Endothelial cell of umbilical vein (primary cell): ENCODE measurements at regions not wholly inside any gene's neighbourhood (a gene's known extent, or its start where the extent isn't known, plus 50 kb on each side); places are given as distances from the start of the nearest gene placed in this dataset.

Source experiments
- BruUV-seq: library from RNA; stranded (reverse); fragments of 400-500 nt; replicated peaks from 2 replicates; lab custom pipeline; 2021; lab: Mats Ljungman, UMichigan
- CTCF ChIA-PET: fragments of 300-600, 350-600 bp; sonication (Branson Sonifier 250); formaldehyde crosslinking; loops from one replicate; lab custom pipeline; 2021; ENCODE audit warnings: antibody characterized with exemption, inconsistent platforms; lab: Charles Lee
- POLR2A ChIA-PET: fragments of 300-600, 350-600 bp; sonication (Branson Sonifier 250); formaldehyde crosslinking; loops from one replicate; lab custom pipeline; 2021; ENCODE audit warnings: antibody characterized with exemption, inconsistent platforms; lab: Charles Lee
- DNase-seq: peaks from one replicate; pipeline ENCODE4 v3.0.0-alpha.2; 2011; ENCODE audit warnings: low read depth, low spot score
- FAIRE-seq: peaks from 2 replicates; lab custom pipeline; 2011; peaks lifted over from hg19 to GRCh38; lab: Jason Lieb, UNC
- H2AFZ ChIP-seq: 2 replicates; pipeline ENCODE4 v1.6.0; 2012; ENCODE audit warnings: low read depth, low read length, control low read depth, inconsistent platforms
- H3K27ac ChIP-seq: 2 replicates; pipeline ENCODE4 v1.5.1; 2011; ENCODE audit warnings: low read depth, mild to moderate bottlenecking, control low read depth, low read length, moderate library complexity; ENCODE audit not compliant: insufficient read depth
- H3K27me3 ChIP-seq, 2 experiments: 2 replicates each; pipeline versions ENCODE4 v1.6.0 to v1.6.1; 2011; ENCODE audit warnings: low read length in 2 of 2, mixed read lengths in 1 of 2; ENCODE audit not compliant: control insufficient read depth in 2 of 2, insufficient read depth in 2 of 2
- H3K36me3 ChIP-seq, 2 experiments: 2 replicates in 1 of 2; 3 replicates in 1 of 2; pipeline ENCODE4 v1.5.1; 2011; ENCODE audit warnings: low read length in 2 of 2, mild to moderate bottlenecking in 1 of 2, moderate library complexity in 1 of 2; ENCODE audit not compliant: control insufficient read depth in 2 of 2, insufficient read depth in 2 of 2; ENCODE audit errors: extremely low read depth in 1 of 2
- H3K4me1 ChIP-seq: 3 replicates; pipeline ENCODE4 v1.5.1; 2011; ENCODE audit warnings: mild to moderate bottlenecking, low read length; ENCODE audit not compliant: control insufficient read depth, insufficient read depth; ENCODE audit errors: extremely low read depth
- H3K4me2 ChIP-seq: 2 replicates; pipeline ENCODE4 v1.6.1; 2011; ENCODE audit warnings: low read length, control low read depth, mixed read lengths; ENCODE audit not compliant: insufficient read depth
- H3K4me3 ChIP-seq, 3 experiments: fragments of 200-600 bp in 1 of 3; sonication (generic), shearing (Covaris generic) in 1 of 3; replicated peaks in 1 of 3; 2 replicates each; pipeline ENCODE4 v1.5.1; 2011 to 2016; ENCODE audit warnings: control low read depth in 3 of 3, low read length in 3 of 3, mild to moderate bottlenecking in 2 of 3, inconsistent platforms in 1 of 3, low read depth in 1 of 3, moderate library complexity in 1 of 3; ENCODE audit not compliant: insufficient read depth in 1 of 3
- H3K79me2 ChIP-seq: 2 replicates; pipeline ENCODE4 v1.6.0; 2012; ENCODE audit warnings: low read length, inconsistent platforms; ENCODE audit not compliant: control insufficient read depth, insufficient read depth
- H3K9ac ChIP-seq: replicated peaks from 2 replicates; pipeline ENCODE3; 2011; ENCODE audit warnings: low read length, control low read depth; ENCODE audit not compliant: insufficient read depth; ENCODE audit errors: extremely low read depth
- H3K9me1 ChIP-seq: replicated peaks from 3 replicates; pipeline ENCODE4 v1.6.0; 2011; ENCODE audit warnings: mild to moderate bottlenecking, low read length; ENCODE audit not compliant: control insufficient read depth, insufficient read depth; ENCODE audit errors: extremely low read depth
- H3K9me3 ChIP-seq: replicated peaks from 2 replicates; pipeline ENCODE4 v1.5.1; 2012; ENCODE audit warnings: low read length, inconsistent platforms; ENCODE audit not compliant: control insufficient read depth, insufficient read depth
- H4K20me1 ChIP-seq: replicated peaks from 2 replicates; pipeline ENCODE3; 2011; ENCODE audit warnings: mild to moderate bottlenecking, low read length; ENCODE audit not compliant: control insufficient read depth, insufficient read depth; ENCODE audit errors: extremely low read depth
- CTCF ChIP-seq, 2 donors: IDR thresholded peaks; 1 replicate in 1 of 2; 2 replicates in 1 of 2; pipeline ENCODE4 v1.5.1; 2011; ENCODE audit warnings: low read length in 2 of 2, mild to moderate bottlenecking in 2 of 2, moderate library complexity in 2 of 2, control low read depth in 1 of 2, inconsistent platforms in 1 of 2, low read depth in 1 of 2; ENCODE audit not compliant: insufficient read depth in 1 of 2; ENCODE audit errors: extremely low read depth in 1 of 2
- EZH2 ChIP-seq: IDR thresholded peaks from 2 replicates; pipeline ENCODE4 v1.6.1; 2012; ENCODE audit warnings: borderline replicate concordance, low read depth, mild to moderate bottlenecking, moderate library complexity, low read length, inconsistent platforms; ENCODE audit not compliant: severe bottlenecking
- FOS ChIP-seq: IDR thresholded peaks from 2 replicates; pipeline ENCODE4 v1.6.1; 2011; ENCODE audit warnings: mild to moderate bottlenecking, low read length, moderate library complexity, borderline replicate concordance; ENCODE audit not compliant: insufficient read depth
- GATA2 ChIP-seq: IDR thresholded peaks from 2 replicates; pipeline ENCODE4 v1.7.0; 2011; ENCODE audit warnings: low read depth, mild to moderate bottlenecking, moderate library complexity, mixed read lengths, low read length; ENCODE audit not compliant: insufficient read length, insufficient read depth
- JUN ChIP-seq: IDR thresholded peaks from 2 replicates; pipeline ENCODE4 v1.6.1; 2011; ENCODE audit warnings: borderline replicate concordance, low read depth; ENCODE audit not compliant: insufficient read length, insufficient read depth
- MAX ChIP-seq: IDR thresholded peaks from 2 replicates; pipeline ENCODE4 v1.6.1; 2011; ENCODE audit not compliant: insufficient read depth, insufficient read length
- MYC ChIP-seq: IDR thresholded peaks from one replicate; pipeline ENCODE4 v1.6.1; 2011; ENCODE audit warnings: mild to moderate bottlenecking, low read depth, low read length
- POLR2A ChIP-seq: IDR thresholded peaks from 2 replicates; pipeline ENCODE4 v1.6.1; 2012; ENCODE audit warnings: low read depth, mild to moderate bottlenecking, control low read depth, low read length
- POLR2AphosphoS5 ChIP-seq: IDR thresholded peaks from 2 replicates; pipeline ENCODE4 v1.6.1; 2012; ENCODE audit warnings: low read depth, mild to moderate bottlenecking, control low read depth, low read length, moderate library complexity; ENCODE audit not compliant: insufficient read depth
- dilution Hi-C: fragments of 300-500 bp; cut with MboI; formaldehyde crosslinking; loops from one replicate; pipeline ENCODE4 v1.15.0; 2019; ENCODE audit warnings: low sequenced_read_pairs; ENCODE audit not compliant: extremely low pct_ligation_motif_present
- intact Hi-C: fragments of 100-400 bp; cut with micrococcal nuclease; formaldehyde crosslinking; loops from one replicate; pipeline ENCODE4 v1.10.0; 2022

GRCh38 chr1:201693890-201694607, 134.9 kb upstream of the IPO9 start:
- no peak for DNase-seq
- POLR2A ChIA-PET = no interaction called here

More at GRCh38 chr1:201693890-201694607, 134.9 kb upstream of the IPO9 start:
- Histone ChIP-seq H3K9me1 (no peaks in the 10 kb centered on the region), H2AFZ (no peak overlapping the region), H3K9ac (no peak overlapping the region), H3K27me3 (no peaks in the 10 kb centered on the region), H4K20me1 (peaks cover 5% of the 10 kb centered on the region), H3K4me3 (no peak overlapping the region), H3K4me2 (no peak overlapping the region), H3K79me2 (peaks cover 66% of the 10 kb centered on the region), H3K27ac (no peak overlapping the region), H3K36me3 (peaks cover 0 to 3% of the 10 kb centered on the region in 2 experiments), H3K4me1 (no peaks in the 10 kb centered on the region), H3K9me3 (no peaks in the 10 kb centered on the region)
- intact Hi-C loops (no loop called here), dilution Hi-C loops (no loop called here)
- no TSS peak for BruUV-seq
- FAIRE-seq = no peak
- TF ChIP-seq JUN (no peak), EZH2 (no peak), MYC (no peak), POLR2A (no peak), POLR2AphosphoS5 (no peak), MAX (no peak), CTCF (IDR thresholded peaks at IDR 0.05; ENCODE audit: extremely low read depth in 1 of 2, insufficient read depth in 1 of 2, low read depth in 1 of 2, low read length in 2 of 2) (no peak), FOS (no peak), GATA2 (no peak)
- CTCF ChIA-PET = interaction anchor here (1.2 to 2.2 kb wide), 3 partner anchors 8 to 181 kb away, joined by 3 to 5 read pairs (median 4); no protein-coding TSS in a partner anchor
